ENCODE measurements at regions not wholly inside any gene's neighbourhood (a gene's known extent, or its start where the extent isn't known, plus 50 kb on each side); places are given as distances from the start of the nearest gene placed in this dataset.
A peak's percentile ranks its signal among the peaks of the same experiment; 100 is the strongest.

- DNase-seq, result no peak
Measured at GRCh38 chr7:18313965-18314364, 181.6 kb upstream of the HDAC9 start.

- DNase-seq, result no peak
Measured at GRCh38 chr7:18315241-18315640, 180.3 kb upstream of the HDAC9 start.

- no peak for DNase-seq
Measured at GRCh38 chr7:18317941-18318340, 177.6 kb upstream of the HDAC9 start.

DNA sequence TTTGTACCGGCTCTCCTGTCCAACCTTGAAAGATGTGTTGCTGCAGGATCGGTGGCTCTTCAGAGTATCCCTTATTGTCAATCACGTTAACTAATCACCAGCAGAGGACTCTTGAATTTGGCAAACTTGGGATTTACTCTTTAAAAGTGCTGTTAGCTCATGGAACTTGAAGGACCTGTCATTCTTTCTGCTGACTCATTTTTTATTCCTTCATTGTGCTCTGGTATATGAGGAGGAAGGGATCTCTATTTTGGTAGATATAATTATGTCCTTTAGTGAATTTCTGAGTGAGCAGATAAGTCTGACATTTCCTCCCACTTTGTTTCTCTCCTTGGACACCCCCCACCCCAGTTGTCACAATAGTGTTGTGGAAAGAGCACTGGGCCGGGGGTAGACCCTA is 175.1 kb upstream of the HDAC9 start:
- DNase-seq, result no peak

- DNase-seq, result peak in 1 of 2 donors; percentile 19
Measured at GRCh38 chr7:18320971-18321567, 174.5 kb upstream of the HDAC9 start.

GRCh38 chr7:18330548-18330947 is 165.0 kb upstream of the HDAC9 start:
- DNase-seq, result no peak

- DNase-seq, result no peak
Measured at GRCh38 chr7:18336626-18337025, 158.9 kb upstream of the HDAC9 start.

DNA sequence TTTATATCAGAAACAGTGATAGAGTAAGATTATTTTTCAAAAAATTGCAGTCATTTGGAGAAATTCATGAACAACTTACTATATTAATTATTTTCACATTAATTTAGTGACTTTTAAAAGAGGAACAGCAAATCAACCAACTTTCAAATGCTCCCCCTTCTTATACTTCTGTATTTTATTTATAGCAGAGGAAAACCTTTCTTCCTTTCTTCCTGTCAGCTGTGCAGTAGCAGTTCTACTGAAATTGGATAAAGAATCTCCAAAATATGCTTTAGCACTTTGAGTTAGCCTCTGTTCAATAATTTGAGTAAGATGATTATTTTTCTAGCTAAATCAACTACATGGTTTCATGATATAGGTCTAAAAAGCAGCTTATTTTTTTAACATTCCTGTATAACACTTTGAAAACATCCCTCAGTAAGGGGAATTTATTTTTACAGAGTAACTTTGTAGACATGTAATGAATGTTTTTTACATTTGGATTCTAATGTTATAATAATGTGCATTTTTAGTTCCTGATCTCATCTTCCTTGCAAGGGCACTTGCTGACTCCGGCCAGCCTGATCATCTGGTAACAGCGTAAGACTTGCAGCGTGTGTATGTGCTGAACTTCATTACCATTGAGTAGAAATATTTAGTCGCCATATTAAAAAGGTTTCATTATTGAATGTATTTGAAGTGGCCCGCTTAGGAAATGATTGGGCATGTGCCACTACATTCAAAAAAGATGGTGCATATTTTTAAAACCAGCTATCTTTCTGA is 158.3 kb upstream of the HDAC9 start:
- DNase-seq, result no peak

DNA sequence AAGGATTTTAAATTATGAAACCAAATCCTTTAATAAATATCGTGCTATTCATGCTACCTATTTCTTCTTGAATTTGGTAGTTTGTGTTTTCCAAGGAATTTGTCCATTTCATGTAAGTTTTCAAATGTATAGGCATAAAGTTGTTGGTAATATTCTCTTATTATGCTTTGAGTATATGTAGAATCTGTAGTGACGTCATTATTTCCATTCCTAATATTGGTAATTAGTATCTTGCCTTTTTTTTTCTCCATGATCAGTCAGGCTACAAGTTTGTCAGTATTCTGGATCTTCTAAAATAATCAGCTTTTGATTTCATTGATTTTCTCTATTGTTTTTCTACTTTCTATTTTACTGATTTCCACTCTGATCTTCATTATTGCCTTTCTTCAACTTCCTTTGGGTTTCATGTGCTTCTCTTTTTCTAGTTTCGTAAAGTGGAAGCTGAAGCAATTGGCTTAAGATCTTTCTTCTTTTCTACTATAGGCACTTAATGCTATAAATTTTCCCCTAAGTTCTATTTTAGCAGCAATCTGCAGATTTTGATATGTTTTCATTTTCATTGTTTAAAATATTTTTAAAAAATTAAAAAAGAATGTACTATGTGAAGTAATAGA is 156.5 kb upstream of the HDAC9 start:
- no peak for DNase-seq

GRCh38 chr7:18341756-18342155 is 153.8 kb upstream of the HDAC9 start:
- no peak for DNase-seq

DNA sequence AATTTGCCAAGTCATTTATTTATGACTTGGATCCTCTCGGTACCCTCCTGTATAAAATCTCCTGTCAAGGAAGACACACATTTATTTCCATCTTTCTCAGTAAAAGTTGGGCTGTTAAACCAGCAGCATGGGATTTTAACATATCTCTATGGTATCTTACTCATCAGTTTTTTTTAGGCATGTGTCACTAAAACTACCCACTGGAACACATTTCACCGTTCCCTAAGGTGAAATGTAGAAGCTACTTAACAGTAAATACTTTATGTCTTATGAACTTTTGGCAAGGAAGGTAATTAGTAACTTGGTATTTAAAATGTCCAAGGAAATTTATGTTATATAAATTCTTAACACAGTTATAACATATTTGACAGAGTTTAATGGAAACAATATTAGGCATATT is 152.5 kb upstream of the HDAC9 start:
- DNase-seq, result no peak

GRCh38 chr7:18344536-18344935 is 151.0 kb upstream of the HDAC9 start:
- DNase-seq, result no peak

- no peak for DNase-seq
Measured at GRCh38 chr7:18345641-18346234, 149.8 kb upstream of the HDAC9 start.

GRCh38 chr7:18347170-18347569 is 148.4 kb upstream of the HDAC9 start:
- DNase-seq, result no peak

GRCh38 chr7:18350678-18351077 is 144.9 kb upstream of the HDAC9 start:
- DNase-seq, result no peak

GRCh38 chr7:18352339-18353255 is 143.0 kb upstream of the HDAC9 start:
- DNase-seq, result no peak

- no peak for DNase-seq
Measured at GRCh38 chr7:18353339-18353738, 142.2 kb upstream of the HDAC9 start.

- DNase-seq, result no peak
Measured at GRCh38 chr7:18354108-18355085, 141.2 kb upstream of the HDAC9 start.

- no peak for DNase-seq
Measured at GRCh38 chr7:18356191-18356645, 139.3 kb upstream of the HDAC9 start.

DNA sequence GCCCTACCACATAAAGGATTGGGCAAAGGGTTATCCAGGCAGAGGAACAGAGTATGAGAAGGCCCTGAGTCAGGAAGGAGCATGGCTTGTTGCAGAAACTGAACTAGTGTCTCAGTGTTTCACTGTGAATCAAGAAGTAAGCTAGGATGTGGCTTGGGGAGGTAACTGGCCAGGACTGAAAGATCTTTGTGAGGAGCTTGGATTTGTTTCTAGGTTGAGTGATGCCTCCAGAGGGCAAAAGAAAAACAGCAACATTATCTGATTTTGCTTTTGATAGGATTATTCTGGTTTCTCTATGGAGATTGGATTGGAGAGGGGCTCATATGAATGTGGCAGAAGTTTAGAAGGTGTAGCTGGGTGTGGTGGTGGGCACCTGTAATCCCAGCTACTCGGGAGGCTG is 137.9 kb upstream of the HDAC9 start:
- DNase-seq, result no peak

All from right lung (tissue), 2 donors.